K562 (cell line): ENCODE measurements at regions not wholly inside any gene's neighbourhood (a gene's known extent, or its start where the extent isn't known, plus 50 kb on each side); places are given as distances from the start of the nearest gene placed in this dataset.
"Not testable (repeated sequence)": the region's sequence is repeated elsewhere in the genome, so short reads cannot be mapped to it uniquely, and the experiment has no call there.

ENCODE experiments used
- ATAC-seq: fragments of 200-7000 bp; cut with Tn5 transposase; 3 replicates; pipeline ENCODE4 v1.9.1; 2020; ENCODE audit warnings: moderate library complexity
- BruUV-seq: library from RNA; stranded (reverse); fragments of 400-500 nt; replicated peaks from 2 replicates; lab custom pipeline; 2021; lab: Mats Ljungman, UMichigan
- CTCF ChIA-PET: fragments of 300-600 bp; formaldehyde crosslinking; extraction: SDS; loops from one replicate; lab custom pipeline; 2021; ENCODE audit warnings: low intra/inter-chr PET ratio; lab: Yijun Ruan, JAX
- POLR2A ChIA-PET: fragments of 300-600, 350-650 bp; sonication (Branson Sonifier 250); formaldehyde crosslinking; extraction: SDS; loops from one replicate; lab custom pipeline; 2021; ENCODE audit warnings: antibody characterized with exemption, inconsistent platforms; lab: Yijun Ruan, JAX
- DNase-seq, 4 experiments: peaks; one replicate each; pipeline versions ENCODE4 v3.0.0 to v3.0.0-alpha.2; 2011 to 2018; ENCODE audit warnings: low spot score in 3 of 4, mixed read lengths in 3 of 4; ENCODE audit errors: extremely low read depth in 1 of 4
- FAIRE-seq: peaks from 2 replicates; lab custom pipeline; 2011; peaks lifted over from hg19 to GRCh38; lab: Jason Lieb, UNC
- H2AFZ ChIP-seq: 2 replicates; pipeline ENCODE4 v1.6.0; 2011; ENCODE audit warnings: low read depth, low read length, control low read depth, inconsistent platforms
- H3K27ac ChIP-seq: fragments of 200-600 bp; 3 replicates; pipeline ENCODE4 v1.8.0; 2011; ENCODE audit warnings: low read depth, mild to moderate bottlenecking, control low read depth, inconsistent platforms, low read length, moderate library complexity, mixed read lengths; ENCODE audit errors: extremely low read depth
- H3K27me3 ChIP-seq, 2 experiments: fragments of 300-600 bp in 1 of 2; 2 replicates in 1 of 2; 3 replicates in 1 of 2; pipeline versions ENCODE4 v1.6.0 to v1.8.0; 2011; ENCODE audit warnings: inconsistent platforms in 2 of 2, low read length in 2 of 2, mild to moderate bottlenecking in 1 of 2, mixed read lengths in 1 of 2, moderate library complexity in 1 of 2; ENCODE audit not compliant: control insufficient read depth in 2 of 2, insufficient read depth in 2 of 2
- H3K36me3 ChIP-seq: fragments of 300-600 bp; 3 replicates; pipeline ENCODE4 v1.8.0; 2011; ENCODE audit warnings: mild to moderate bottlenecking, low read length, inconsistent platforms; ENCODE audit not compliant: control insufficient read depth, insufficient read depth
- H3K4me1 ChIP-seq, 2 experiments: fragments of 200-600 bp in 1 of 2; replicated peaks in 1 of 2; 2 replicates in 1 of 2; 3 replicates in 1 of 2; pipeline versions ENCODE4 v1.5.1 to v1.8.0; 2011; ENCODE audit warnings: inconsistent platforms in 2 of 2, low read length in 2 of 2, mild to moderate bottlenecking in 1 of 2, mixed read lengths in 1 of 2, moderate library complexity in 1 of 2; ENCODE audit not compliant: control insufficient read depth in 2 of 2, insufficient read depth in 2 of 2
- H3K4me2 ChIP-seq: 2 replicates; pipeline ENCODE4 v1.6.1; 2011; ENCODE audit warnings: low read length, control low read depth, inconsistent platforms, mixed read lengths; ENCODE audit not compliant: insufficient read depth
- H3K4me3 ChIP-seq: fragments of 200-600 bp; sonication (generic), shearing (Covaris generic); 2 replicates; pipeline ENCODE4 v1.5.1; 2016; ENCODE audit warnings: control low read depth, inconsistent platforms
- H3K79me2 ChIP-seq: fragments of 200-600 bp; 3 replicates; pipeline ENCODE4 v1.8.0; 2011; ENCODE audit warnings: low read length, inconsistent platforms; ENCODE audit not compliant: control insufficient read depth, insufficient read depth
- H3K9ac ChIP-seq, 2 experiments: 2 replicates each; pipeline versions ENCODE4 v1.6.0 to v1.6.1; 2011; ENCODE audit warnings: low read depth in 2 of 2, low read length in 2 of 2, control low read depth in 1 of 2, inconsistent platforms in 1 of 2, mild to moderate bottlenecking in 1 of 2, mixed read lengths in 1 of 2; ENCODE audit not compliant: insufficient read depth in 1 of 2
- H3K9me1 ChIP-seq: one replicate; pipeline ENCODE4 v1.6.0; 2011; ENCODE audit warnings: inconsistent platforms, mild to moderate bottlenecking, low read length, moderate library complexity; ENCODE audit not compliant: control insufficient read depth, insufficient read depth
- H3K9me3 ChIP-seq: replicated peaks from 2 replicates; pipeline ENCODE4 v1.5.1; 2011; ENCODE audit warnings: low read depth, low read length, inconsistent platforms; ENCODE audit not compliant: control insufficient read depth, insufficient read depth
- H4K20me1 ChIP-seq: replicated peaks from 2 replicates; pipeline ENCODE4 v1.6.1; 2011; ENCODE audit warnings: low read length, inconsistent platforms, mixed read lengths; ENCODE audit not compliant: control insufficient read depth, insufficient read depth
- NR4A1 ChIP-seq, 2 experiments: fragments of 250-450 bp in 1 of 2; fragments of 450-650 bp in 1 of 2; sonication (Bioruptor Pico) in 1 of 2; IDR thresholded peaks; 2 replicates each; pipeline versions ENCODE4 v1.4.0 to v1.6.1; 2016 to 2020; ENCODE audit warnings: mild to moderate bottlenecking in 2 of 2, missing compliant biosample characterization in 1 of 2, missing genetic modification characterization in 1 of 2, moderate library complexity in 1 of 2
- ZNF41 ChIP-seq: fragments of 250-450 bp; sonication (Bioruptor Pico); conservative IDR thresholded peaks from 2 replicates; pipeline ENCODE4 v1.4.0; 2020; ENCODE audit warnings: mild to moderate bottlenecking
- WGBS: fragments of 100-300 bp; shearing (Covaris generic); methylation state at CpG from one replicate; pipeline ENCODE4 v1.1.6; 2016; ENCODE audit warnings: low coverage, mixed read lengths; ENCODE audit not compliant: insufficient coverage; ENCODE audit errors: missing lambda C conversion rate; 5-methylcytosine and 5-hydroxymethylcytosine counted together
- in situ Hi-C: fragments of 300-500 bp; cut with MboI; formaldehyde crosslinking; loops from 4 replicates; pipeline ENCODE4 v1.15.0; 2018; ENCODE audit warnings: inconsistent platforms, mixed read lengths
- intact Hi-C: fragments of 100-400 bp; cut with micrococcal nuclease; formaldehyde crosslinking; loops from 2 replicates; pipeline ENCODE4 v1.14.2; 2022
- TF ChIP-seq, protein P1 (sequence below): fragments of 450-650 bp; IDR thresholded peaks from 2 replicates; pipeline ENCODE4 v1.6.1; 2017; ENCODE audit warnings: antibody characterized with exemption, mild to moderate bottlenecking
- TF ChIP-seq, protein P2 (sequence below): fragments of 450-650 bp; IDR thresholded peaks from 2 replicates; pipeline ENCODE4 v1.7.1; 2018; ENCODE audit warnings: mild to moderate bottlenecking, low read depth; ENCODE audit not compliant: partially characterized antibody
- TF ChIP-seq, protein P3 (sequence below): conservative IDR thresholded peaks from 2 replicates; pipeline ENCODE4 v1.6.1; 2011; ENCODE audit warnings: low read depth, mild to moderate bottlenecking, low read length; ENCODE audit not compliant: control insufficient read depth
- TF ChIP-seq, protein P4 (sequence below): fragments of 450-650 bp; IDR thresholded peaks from 2 replicates; pipeline ENCODE4 v1.6.1; 2016; ENCODE audit warnings: antibody characterized with exemption
- TF ChIP-seq, protein P5 (sequence below): fragments of 450-650 bp; formaldehyde crosslinking; IDR thresholded peaks from 2 replicates; pipeline ENCODE4 v1.4.0; 2020; ENCODE audit warnings: mild to moderate bottlenecking, moderate library complexity

DNA sequence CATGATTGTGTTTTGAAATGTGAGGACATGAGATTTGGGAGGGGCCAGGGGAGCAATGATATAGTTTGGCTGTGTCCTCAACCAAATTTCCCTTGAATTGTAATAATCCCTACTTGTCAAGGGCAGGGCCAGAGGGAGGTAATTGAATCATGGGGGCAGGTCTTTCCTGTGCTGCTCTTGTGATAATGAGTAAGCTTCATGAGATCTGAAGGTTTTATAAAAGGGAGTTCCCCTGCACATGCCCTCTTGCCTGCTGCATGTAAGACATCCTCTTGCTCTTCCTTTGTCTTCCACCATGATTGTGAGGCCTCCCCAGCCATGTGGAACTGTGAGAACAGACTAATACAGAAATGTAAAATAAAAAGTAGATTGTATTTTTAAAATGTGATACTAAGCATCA, 1294.9 kb downstream of the ADGRL3 start (continued):
- TF ChIP-seq NR4A1 (CRISPR knock-in tag; IDR thresholded peaks at IDR 0.05) (no peak), NR4A1 (tag; IDR thresholded peaks at IDR 0.05) (no peak), ZNF41 (no peak)
- TF ChIP-seq, protein P1, sequence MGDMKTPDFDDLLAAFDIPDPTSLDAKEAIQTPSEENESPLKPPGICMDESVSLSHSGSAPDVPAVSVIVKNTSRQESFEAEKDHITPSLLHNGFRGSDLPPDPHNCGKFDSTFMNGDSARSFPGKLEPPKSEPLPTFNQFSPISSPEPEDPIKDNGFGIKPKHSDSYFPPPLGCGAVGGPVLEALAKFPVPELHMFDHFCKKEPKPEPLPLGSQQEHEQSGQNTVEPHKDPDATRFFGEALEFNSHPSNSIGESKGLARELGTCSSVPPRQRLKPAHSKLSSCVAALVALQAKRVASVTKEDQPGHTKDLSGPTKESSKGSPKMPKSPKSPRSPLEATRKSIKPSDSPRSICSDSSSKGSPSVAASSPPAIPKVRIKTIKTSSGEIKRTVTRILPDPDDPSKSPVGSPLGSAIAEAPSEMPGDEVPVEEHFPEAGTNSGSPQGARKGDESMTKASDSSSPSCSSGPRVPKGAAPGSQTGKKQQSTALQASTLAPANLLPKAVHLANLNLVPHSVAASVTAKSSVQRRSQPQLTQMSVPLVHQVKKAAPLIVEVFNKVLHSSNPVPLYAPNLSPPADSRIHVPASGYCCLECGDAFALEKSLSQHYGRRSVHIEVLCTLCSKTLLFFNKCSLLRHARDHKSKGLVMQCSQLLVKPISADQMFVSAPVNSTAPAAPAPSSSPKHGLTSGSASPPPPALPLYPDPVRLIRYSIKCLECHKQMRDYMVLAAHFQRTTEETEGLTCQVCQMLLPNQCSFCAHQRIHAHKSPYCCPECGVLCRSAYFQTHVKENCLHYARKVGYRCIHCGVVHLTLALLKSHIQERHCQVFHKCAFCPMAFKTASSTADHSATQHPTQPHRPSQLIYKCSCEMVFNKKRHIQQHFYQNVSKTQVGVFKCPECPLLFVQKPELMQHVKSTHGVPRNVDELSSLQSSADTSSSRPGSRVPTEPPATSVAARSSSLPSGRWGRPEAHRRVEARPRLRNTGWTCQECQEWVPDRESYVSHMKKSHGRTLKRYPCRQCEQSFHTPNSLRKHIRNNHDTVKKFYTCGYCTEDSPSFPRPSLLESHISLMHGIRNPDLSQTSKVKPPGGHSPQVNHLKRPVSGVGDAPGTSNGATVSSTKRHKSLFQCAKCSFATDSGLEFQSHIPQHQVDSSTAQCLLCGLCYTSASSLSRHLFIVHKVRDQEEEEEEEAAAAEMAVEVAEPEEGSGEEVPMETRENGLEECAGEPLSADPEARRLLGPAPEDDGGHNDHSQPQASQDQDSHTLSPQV = no peak
- TF ChIP-seq, protein P2, sequence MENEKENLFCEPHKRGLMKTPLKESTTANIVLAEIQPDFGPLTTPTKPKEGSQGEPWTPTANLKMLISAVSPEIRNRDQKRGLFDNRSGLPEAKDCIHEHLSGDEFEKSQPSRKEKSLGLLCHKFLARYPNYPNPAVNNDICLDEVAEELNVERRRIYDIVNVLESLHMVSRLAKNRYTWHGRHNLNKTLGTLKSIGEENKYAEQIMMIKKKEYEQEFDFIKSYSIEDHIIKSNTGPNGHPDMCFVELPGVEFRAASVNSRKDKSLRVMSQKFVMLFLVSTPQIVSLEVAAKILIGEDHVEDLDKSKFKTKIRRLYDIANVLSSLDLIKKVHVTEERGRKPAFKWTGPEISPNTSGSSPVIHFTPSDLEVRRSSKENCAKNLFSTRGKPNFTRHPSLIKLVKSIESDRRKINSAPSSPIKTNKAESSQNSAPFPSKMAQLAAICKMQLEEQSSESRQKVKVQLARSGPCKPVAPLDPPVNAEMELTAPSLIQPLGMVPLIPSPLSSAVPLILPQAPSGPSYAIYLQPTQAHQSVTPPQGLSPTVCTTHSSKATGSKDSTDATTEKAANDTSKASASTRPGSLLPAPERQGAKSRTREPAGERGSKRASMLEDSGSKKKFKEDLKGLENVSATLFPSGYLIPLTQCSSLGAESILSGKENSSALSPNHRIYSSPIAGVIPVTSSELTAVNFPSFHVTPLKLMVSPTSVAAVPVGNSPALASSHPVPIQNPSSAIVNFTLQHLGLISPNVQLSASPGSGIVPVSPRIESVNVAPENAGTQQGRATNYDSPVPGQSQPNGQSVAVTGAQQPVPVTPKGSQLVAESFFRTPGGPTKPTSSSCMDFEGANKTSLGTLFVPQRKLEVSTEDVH = no peak
- TF ChIP-seq, protein P3, sequence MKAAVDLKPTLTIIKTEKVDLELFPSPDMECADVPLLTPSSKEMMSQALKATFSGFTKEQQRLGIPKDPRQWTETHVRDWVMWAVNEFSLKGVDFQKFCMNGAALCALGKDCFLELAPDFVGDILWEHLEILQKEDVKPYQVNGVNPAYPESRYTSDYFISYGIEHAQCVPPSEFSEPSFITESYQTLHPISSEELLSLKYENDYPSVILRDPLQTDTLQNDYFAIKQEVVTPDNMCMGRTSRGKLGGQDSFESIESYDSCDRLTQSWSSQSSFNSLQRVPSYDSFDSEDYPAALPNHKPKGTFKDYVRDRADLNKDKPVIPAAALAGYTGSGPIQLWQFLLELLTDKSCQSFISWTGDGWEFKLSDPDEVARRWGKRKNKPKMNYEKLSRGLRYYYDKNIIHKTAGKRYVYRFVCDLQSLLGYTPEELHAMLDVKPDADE = no peak
- TF ChIP-seq, protein P4, sequence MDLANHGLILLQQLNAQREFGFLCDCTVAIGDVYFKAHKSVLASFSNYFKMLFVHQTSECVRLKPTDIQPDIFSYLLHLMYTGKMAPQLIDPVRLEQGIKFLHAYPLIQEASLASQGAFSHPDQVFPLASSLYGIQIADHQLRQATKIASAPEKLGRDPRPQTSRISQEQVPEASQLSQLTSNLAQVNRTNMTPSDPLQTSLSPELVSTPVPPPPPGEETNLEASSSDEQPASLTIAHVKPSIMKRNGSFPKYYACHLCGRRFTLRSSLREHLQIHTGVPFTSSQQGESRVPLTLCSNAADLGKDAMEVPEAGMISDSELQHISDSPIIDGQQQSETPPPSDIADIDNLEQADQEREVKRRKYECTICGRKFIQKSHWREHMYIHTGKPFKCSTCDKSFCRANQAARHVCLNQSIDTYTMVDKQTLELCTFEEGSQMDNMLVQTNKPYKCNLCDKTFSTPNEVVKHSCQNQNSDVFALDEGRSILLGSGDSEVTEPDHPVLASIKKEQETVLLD = no peak
- TF ChIP-seq, protein P5, sequence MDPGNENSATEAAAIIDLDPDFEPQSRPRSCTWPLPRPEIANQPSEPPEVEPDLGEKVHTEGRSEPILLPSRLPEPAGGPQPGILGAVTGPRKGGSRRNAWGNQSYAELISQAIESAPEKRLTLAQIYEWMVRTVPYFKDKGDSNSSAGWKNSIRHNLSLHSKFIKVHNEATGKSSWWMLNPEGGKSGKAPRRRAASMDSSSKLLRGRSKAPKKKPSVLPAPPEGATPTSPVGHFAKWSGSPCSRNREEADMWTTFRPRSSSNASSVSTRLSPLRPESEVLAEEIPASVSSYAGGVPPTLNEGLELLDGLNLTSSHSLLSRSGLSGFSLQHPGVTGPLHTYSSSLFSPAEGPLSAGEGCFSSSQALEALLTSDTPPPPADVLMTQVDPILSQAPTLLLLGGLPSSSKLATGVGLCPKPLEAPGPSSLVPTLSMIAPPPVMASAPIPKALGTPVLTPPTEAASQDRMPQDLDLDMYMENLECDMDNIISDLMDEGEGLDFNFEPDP (CRISPR knock-in tag) = no peak

DNA sequence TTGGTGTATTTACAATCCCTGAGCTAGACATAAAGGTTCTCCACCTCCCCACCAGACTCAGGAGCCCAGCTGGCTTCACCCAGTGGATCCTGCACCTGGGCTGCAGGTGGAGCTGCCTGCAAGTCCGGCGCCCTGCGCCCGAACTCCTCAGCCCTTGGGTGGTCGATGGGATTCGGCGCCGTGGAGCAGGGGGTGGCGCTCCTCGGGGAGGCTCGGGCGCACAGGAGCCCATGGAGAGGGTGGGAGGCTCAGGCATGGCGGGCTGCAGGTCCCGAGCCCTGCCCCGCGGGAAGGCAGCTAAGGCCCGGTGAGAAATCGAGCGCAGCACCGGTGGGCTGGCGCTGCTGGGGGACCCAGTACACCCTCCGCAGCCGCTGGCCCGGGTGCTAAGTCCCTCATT, 1291.6 kb downstream of the ADGRL3 start:
- H3K9me3 ChIP-seq, H3K9me1 ChIP-seq, in situ Hi-C loops, H3K36me3 ChIP-seq, H2AFZ ChIP-seq, FAIRE-seq, H3K4me2 ChIP-seq, ATAC-seq, DNase-seq, H3K4me3 ChIP-seq, H3K4me1 ChIP-seq, POLR2A ChIA-PET, H3K27ac ChIP-seq, H3K9ac ChIP-seq, BruUV-seq, CTCF ChIA-PET, intact Hi-C loops, H4K20me1 ChIP-seq, H3K27me3 ChIP-seq, H3K79me2 ChIP-seq: not testable (repeated sequence)
- WGBS = 0% methylated on average over 9 of the region's 24 CpGs
